HG02943 (cell line): ENCODE measurements at regions not wholly inside any gene's neighbourhood (a gene's known extent, or its start where the extent isn't known, plus 50 kb on each side); places are given as distances from the start of the nearest gene placed in this dataset.

Experiments used
- ATAC-seq: cut with Tn5 transposase; IDR thresholded peaks from one replicate; pipeline ENCODE4 v1.9.1; 2021; ENCODE audit warnings: mild to moderate bottlenecking, low read depth, moderate library complexity; ENCODE audit not compliant: unreplicated experiment

GRCh38 chr5:87886164-87886563 lies 382.5 kb downstream of the TMEM161B start:
- ATAC-seq = no peak

GRCh38 chr5:87885758-87886157 lies 382.9 kb downstream of the TMEM161B start:
- ATAC-seq = no peak

GRCh38 chr5:87877495-87877894 lies 391.1 kb downstream of the TMEM161B start:
- no peak for ATAC-seq

GRCh38 chr5:87877023-87877422 lies 391.6 kb downstream of the TMEM161B start:
- ATAC-seq = no peak

- ATAC-seq = no peak
Measured at GRCh38 chr5:87876616-87877015, 392.0 kb downstream of the TMEM161B start.

- no peak for ATAC-seq
Measured at GRCh38 chr5:87872986-87873385, 395.7 kb downstream of the TMEM161B start.

- no peak for ATAC-seq
Measured at GRCh38 chr5:87868792-87869191, 399.9 kb downstream of the TMEM161B start.

- ATAC-seq = no peak
Measured at GRCh38 chr5:87867281-87867680, 401.4 kb downstream of the TMEM161B start.

GRCh38 chr5:87853541-87853940 lies 415.1 kb downstream of the TMEM161B start:
- ATAC-seq = no peak

GRCh38 chr5:87851603-87852002 lies 417.0 kb downstream of the TMEM161B start:
- no peak for ATAC-seq

- no peak for ATAC-seq
Measured at GRCh38 chr5:87850843-87851242, 417.8 kb downstream of the TMEM161B start.

- ATAC-seq = no peak
Measured at GRCh38 chr5:87845734-87846133, 422.9 kb downstream of the TMEM161B start.

GRCh38 chr5:87844866-87845265 lies 423.8 kb downstream of the TMEM161B start:
- no peak for ATAC-seq

GRCh38 chr5:87844449-87844848 lies 424.2 kb downstream of the TMEM161B start:
- ATAC-seq = no peak

GRCh38 chr5:87836696-87837095 lies 424.0 kb upstream of the CCNH start:
- no peak for ATAC-seq

- ATAC-seq = no peak
Measured at GRCh38 chr5:87831499-87831898, 418.8 kb upstream of the CCNH start.

GRCh38 chr5:87829217-87829551 lies 416.5 kb upstream of the CCNH start:
- no peak for ATAC-seq

- no peak for ATAC-seq
Measured at GRCh38 chr5:87828545-87829216, 416.0 kb upstream of the CCNH start.

- ATAC-seq = no peak
Measured at GRCh38 chr5:87827539-87827938, 414.8 kb upstream of the CCNH start.

GRCh38 chr5:87826507-87826906 lies 413.8 kb upstream of the CCNH start:
- no peak for ATAC-seq

GRCh38 chr5:87825583-87825982 lies 412.9 kb upstream of the CCNH start:
- no peak for ATAC-seq

GRCh38 chr5:87807783-87808182 lies 395.1 kb upstream of the CCNH start:
- ATAC-seq = no peak

- no peak for ATAC-seq
Measured at GRCh38 chr5:87803352-87803751, 390.6 kb upstream of the CCNH start.
